Left hindlimb (tissue), 1 donor: ENCODE measurements at regions not wholly inside any gene's neighbourhood (a gene's known extent, or its start where the extent isn't known, plus 50 kb on each side); places are given as distances from the start of the nearest gene placed in this dataset.

Experiments
- DNase-seq: peaks from one replicate; pipeline ENCODE4 v3.0.0-alpha.2; 2018

- no peak for DNase-seq
Observed at GRCh38 chr11:134759855-134760254, 347.8 kb upstream of the B3GAT1 start.

- DNase-seq = no peak
Observed at GRCh38 chr11:134759274-134759673, 347.2 kb upstream of the B3GAT1 start.

GRCh38 chr11:134758342-134758931 lies 346.4 kb upstream of the B3GAT1 start:
- DNase-seq = no peak

- DNase-seq = no peak
Observed at GRCh38 chr11:134757633-134758032, 345.6 kb upstream of the B3GAT1 start.

GRCh38 chr11:134756811-134757540 lies 344.9 kb upstream of the B3GAT1 start:
- no peak for DNase-seq

DNA sequence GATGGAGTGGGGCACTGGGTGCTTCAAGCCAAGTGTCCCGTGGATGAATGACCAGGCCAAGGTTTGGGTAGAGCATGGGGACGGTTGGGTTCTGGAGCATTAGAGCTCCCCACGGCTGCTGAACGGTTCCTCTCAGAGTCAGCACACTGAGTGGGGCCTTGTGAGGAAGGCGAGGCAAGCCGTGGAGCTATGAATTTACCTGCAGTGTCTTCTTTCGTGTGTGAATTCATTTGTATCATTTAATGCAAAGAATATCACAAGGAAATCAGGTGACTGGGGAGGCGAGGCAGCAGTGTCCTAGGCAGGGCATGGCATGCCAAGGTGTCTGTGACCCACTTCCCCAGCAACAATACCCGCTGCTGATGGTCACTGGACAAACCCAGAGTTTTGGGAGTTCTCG lies 343.5 kb upstream of the B3GAT1 start:
- DNase-seq = no peak

GRCh38 chr11:134754521-134755198 lies 342.6 kb upstream of the B3GAT1 start:
- no peak for DNase-seq

DNA sequence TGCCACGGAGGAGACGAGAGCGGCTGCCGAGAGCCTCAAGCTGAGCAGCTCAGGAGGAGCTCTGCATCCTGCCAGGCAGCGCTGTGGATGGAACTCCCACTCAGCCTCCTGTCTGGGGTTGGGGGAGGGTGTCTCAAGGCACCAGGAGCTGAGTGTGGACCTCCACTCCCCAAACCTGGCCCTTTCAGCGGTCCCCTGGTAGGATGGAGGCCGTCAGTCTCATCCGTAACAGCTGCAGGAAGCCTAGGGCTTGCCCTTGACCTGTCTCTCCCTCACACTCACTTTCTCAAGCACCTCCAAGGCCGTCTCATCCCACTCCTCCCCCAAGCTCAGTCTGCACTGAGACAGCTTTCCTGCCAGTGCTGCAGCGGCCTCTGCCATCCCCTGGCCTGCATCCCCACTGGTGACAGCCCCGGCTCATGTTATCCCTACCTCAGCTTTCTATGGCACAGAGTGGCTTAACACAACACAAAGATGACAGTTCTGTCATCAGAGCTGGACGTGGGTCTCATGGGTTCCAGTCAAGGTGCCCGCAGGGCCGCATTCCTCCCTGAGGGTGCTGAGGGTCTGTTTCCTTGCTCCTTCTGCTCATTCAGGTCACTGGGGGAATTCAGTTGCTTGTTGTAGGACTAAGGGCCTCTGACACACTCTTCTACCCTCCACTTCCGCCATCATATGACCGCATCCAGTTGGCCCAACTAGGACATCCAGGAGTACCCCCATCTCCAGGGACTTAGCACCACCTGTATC lies 341.9 kb upstream of the B3GAT1 start:
- no peak for DNase-seq

DNA sequence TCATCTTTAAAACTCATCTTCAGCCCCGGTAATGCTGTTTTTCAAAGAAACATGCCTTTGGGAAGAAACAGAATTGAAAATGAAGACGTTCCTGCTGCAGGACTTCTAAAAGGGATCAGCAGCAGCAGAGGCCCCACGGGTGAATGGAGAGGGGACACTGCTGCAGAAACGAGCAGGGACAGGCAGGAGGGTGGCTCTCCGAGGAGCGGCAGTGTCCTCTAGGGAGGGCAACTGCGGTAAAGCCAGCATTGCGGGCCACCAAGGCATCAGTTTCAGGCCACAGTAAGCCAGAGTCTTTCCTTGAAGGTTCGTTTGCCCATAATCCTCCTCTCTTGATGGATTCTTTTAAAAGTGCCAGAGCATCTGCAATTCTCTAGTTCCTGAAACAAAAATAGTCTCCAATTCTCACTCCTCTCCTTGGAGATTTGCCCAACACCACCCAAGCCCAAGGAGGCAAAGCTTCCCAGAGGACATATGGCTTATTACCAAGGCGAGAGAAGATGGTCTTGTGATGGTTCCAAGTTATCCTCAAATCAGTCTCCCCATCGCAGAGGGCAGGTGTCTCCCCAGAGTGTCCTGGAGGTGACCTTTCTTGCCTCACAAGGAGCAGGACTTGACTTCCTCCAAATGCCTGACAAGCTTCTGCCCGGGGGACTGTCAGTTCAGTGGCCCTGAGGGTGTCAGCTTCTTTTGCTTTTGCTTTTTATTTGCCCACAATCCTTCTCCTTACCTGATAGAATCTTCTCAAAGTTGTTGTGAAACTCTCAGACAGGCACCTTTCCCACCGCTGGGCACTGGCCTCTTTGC lies 341.1 kb upstream of the B3GAT1 start:
- DNase-seq = no peak

DNA sequence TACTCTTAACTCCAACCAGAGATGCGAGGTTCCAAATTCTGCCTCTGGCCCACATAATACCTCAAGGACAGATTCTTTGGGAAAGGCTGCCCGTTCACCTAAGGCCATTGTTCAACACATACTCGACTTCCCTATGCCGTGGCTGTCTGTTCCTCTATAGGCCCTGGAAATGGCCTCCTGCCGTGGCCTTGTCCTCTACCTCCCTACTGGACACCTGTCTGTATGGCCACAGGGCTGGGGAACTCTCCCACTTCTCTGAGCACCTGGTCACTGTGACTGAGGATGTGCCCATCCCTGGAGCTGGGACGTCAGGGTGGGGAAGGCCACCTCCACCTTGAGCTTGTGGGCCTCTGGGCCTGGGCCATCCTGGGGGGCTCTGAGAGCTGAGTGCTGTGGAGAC lies 340.5 kb upstream of the B3GAT1 start:
- no peak for DNase-seq

DNA sequence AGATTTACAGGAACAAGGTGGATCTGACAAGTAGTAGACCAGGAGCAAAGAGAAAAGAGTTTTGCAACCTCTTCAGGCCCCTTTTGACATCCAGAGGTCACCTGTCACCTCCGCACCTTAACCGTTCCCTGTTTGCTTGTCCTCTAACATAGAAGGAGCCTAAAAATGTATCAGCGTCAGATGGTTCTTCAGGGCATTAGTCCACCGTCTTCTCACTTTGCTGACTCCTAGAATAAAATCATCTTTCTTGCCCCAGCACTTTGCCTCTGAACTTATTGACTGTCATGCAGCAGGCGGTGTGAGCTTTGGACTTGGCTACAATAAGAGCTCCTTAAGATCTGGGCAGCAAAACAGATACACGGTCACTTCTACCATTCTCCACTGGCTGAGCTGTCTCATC lies 339.7 kb upstream of the B3GAT1 start:
- no peak for DNase-seq

DNA sequence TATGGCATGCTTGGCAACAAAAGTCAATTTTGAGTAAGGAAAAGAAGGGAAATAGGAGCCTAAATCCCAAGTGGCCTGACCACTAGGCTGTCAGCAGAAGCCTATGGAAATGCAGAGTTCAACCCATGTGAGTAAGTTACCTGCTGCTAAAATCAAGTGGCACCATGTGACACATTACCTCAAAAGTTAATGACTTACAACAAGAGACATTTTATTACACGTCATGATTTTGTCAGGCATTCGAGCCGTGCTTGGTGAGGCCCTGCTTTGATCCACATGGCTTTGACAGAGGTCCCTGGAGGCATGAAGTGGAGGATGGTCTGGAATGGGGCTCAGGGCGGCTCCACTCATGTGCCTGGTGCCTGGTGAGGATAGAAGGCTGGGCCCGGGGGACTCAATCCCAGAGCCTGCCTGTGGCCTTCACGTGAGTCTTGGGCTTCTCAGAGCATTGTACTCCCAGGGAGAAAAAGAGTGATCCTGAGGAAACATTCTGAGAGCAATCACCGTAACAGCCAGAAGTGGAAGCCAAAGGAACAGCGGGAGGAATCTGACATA lies 339.1 kb upstream of the B3GAT1 start:
- DNase-seq = no peak

DNA sequence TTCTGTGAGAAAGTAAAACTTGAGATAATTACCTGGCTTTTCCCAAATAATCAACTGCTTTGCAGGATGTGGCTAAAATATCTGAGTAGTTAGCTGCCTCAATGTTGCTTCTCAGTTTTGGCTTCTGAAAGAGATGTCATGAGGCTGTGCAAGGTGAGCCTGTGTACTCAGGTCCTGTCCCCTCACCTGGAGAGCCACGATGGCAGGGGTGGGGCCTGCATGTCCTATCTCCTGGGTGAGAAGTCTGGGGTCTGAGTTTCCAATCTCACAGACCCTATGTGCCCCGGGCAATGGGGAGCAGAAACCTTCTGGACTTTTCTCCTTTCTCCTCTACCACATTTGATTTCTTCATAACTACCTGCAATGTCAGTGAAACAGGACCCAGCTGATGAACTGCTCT lies 338.6 kb upstream of the B3GAT1 start:
- no peak for DNase-seq

- DNase-seq = no peak
Observed at GRCh38 chr11:134749040-134749839, 337.2 kb upstream of the B3GAT1 start.

- no peak for DNase-seq
Observed at GRCh38 chr11:134746609-134747008, 334.6 kb upstream of the B3GAT1 start.

DNA sequence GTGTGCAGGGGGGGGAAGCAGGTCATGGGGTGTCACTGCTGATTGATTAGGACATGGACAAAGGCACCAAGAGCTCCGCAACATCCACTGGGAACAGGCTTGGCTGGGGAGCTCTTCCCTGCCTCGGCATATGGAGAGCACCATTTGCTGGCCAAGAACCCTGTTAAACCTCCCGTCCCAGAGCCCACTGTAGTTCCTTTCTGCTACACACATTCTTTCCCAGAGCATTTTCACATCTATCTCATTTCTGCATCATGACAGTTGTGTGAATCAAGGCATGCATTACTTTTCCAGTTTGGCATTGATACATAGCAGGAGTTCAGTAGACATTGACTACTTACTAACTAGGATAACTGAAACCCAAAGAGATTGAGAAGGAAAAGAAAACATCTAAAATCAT lies 333.4 kb upstream of the B3GAT1 start:
- no peak for DNase-seq

GRCh38 chr11:134743820-134744195 lies 331.8 kb upstream of the B3GAT1 start:
- DNase-seq = no peak

DNA sequence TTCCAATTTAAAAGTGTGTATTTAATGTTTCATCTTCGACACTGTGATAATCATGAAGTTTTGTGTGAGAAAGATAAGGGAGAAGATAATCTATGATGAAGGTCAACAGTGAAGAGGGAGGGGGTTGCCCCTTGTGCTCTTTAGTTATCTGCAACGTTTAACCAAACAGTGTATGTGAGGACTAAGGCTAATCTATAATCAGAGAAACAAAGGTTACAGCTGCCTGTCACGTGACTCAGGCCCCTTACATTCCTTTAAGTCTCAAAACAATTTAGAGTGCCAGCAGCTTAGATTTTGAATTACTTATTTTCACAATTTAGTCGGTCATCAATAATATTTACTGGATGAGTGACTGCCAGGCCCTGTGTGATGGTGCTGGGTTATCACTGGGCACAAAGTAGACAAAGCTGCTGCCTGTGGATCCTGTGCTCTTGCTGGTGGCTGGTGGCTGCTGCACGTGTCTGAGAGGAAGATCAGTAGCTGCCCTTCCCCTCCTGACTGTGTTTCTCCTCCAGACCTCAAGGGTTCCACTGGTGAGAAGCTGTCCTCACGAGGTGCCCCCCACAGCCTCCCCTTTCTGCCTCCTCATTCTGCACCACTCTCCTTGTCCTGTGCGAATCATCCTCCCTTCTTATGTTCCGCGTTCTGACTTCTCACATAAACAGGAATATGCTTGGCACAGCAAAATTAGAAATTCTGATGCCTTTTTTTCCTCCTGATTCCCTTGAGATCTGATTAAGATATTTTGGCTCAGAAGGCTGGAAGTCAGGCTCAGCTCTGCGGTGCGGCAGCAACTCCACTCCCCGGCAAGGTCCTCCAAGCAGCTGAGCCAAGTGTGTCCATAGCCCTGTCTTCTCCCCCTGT lies 331.1 kb upstream of the B3GAT1 start:
- DNase-seq = no peak

GRCh38 chr11:134742224-134742612 lies 330.2 kb upstream of the B3GAT1 start:
- DNase-seq = no peak

DNA sequence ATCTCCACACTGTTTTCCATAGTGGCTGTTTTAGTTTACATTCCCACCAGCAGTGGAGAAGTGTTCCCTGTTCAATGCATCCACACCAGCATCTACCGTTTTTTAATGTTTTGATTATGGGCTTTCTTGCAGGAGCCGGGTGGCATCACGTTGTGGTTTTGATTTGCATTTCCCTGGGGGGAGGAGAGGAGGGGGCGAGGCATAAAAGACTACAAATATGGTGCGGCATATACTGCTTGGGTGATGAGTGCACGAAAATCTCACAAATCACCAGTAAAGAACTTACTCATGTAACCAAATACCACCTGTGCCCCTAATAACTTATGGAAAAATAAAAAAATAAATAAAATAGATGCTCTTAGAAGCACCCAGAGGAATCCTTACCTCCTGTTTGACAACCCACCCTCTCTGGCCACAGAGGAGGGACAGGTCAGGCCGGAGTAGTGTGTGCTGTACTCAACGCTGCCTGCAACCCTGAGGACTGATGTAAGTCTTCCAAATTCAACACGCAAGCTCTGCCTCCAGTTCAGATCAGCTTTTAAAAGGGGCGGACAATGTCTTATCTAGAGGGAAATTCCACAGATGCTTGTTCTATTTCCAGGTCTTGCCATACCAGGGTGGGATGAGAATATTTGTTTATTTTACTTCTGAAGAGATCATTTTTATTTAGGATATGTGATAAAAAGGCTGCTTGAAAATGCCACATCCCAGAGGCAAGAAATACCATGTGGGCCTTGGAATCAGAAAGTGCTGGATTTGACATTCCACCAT lies 329.6 kb upstream of the B3GAT1 start:
- DNase-seq = no peak
